ENCODE measurements at regions not wholly inside any gene's neighbourhood (a gene's known extent, or its start where the extent isn't known, plus 50 kb on each side); places are given as distances from the start of the nearest gene placed in this dataset.

DNA sequence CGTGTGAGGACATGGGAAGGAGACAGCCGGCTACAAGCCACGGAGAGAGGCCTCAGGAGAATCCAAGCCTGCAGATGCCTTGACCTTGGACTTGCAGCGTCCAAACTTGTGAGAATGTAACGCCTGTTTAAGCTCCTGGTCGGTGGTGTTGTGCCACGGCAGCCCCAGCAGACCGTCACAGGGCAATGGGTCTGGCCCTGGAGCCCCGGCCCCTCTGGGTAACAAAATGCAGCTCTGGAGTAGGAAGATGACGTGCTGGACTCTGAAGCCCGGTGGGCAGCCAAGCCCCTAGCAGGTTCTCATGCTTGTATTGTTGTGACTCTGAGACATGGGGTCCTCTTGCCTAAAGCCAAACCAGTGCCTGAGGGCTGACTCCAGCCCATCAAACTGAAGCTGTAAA, 174.7 kb downstream of the IRX2 start:
- Histone ChIP-seq H3K9me2 (ENCODE audit: insufficient read depth) (no peaks in the 10 kb centered on the region), H3K9ac (ENCODE audit: low read length) (no peak overlapping the region), H3K27me3 (ENCODE audit: insufficient read depth, low read length) (no peaks in the 10 kb centered on the region), H3K36me3 (ENCODE audit: control insufficient read depth in 1 of 2, insufficient read depth in 2 of 2, low read length in 2 of 2) (no peaks in the 10 kb centered on the region), H3K4me2 (ENCODE audit: low read length) (no peak overlapping the region), H3K4me3 (replicated peaks in 1 of 2; ENCODE audit: low read depth in 1 of 2, low read length in 2 of 2) (no peak overlapping the region), H3K4me1 (ENCODE audit: control insufficient read depth in 1 of 2, insufficient read depth in 2 of 2, low read length in 2 of 2) (no peaks in the 10 kb centered on the region), H3K9me3 (ENCODE audit: control insufficient read depth in 1 of 2, insufficient read depth in 1 of 2, low read depth in 1 of 2, low read length in 2 of 2) (peaks cover 6 to 14% of the 10 kb centered on the region in 2 experiments; a peak in 3 of 4 replicates), H2AFZ (ENCODE audit: low read depth, low read length, poor library complexity, severe bottlenecking) (no peak overlapping the region), H4K20me1 (ENCODE audit: insufficient read depth) (no peaks in the 10 kb centered on the region), H3K27ac (ENCODE audit: low read depth, low read length) (no peak overlapping the region), H3K79me2 (ENCODE audit: insufficient read depth, low read length) (no peaks in the 10 kb centered on the region)
- intact Hi-C loops (cut with micrococcal nuclease) = no loop called here
- DNase-seq (ENCODE audit: low read depth, low spot score) = no peak
- ChIA-PET CTCF (no interaction called here), POLR2A (no interaction called here), RAD21 (ENCODE audit: low non-redundant PET in 1 of 2, low total read pairs in 2 of 2, uncharacterized antibody in 2 of 2, unreplicated experiment in 2 of 2) (no interaction called here)
- no peak for ATAC-seq
- BruUV-seq (replicated peaks) = no TSS peak
- TF ChIP-seq ZBTB33 (IDR thresholded peaks at IDR 0.05; ENCODE audit: extremely low read depth, insufficient replicate concordance, low read length) (no peak), ZFX (IDR thresholded peaks at IDR 0.05) (no peak), POLR2AphosphoS5 (IDR thresholded peaks at IDR 0.05; ENCODE audit: low read depth, low read length) (no peak), SRF (IDR thresholded peaks at IDR 0.05; ENCODE audit: low read depth) (no peak), ZNF274 (IDR thresholded peaks at IDR 0.05; ENCODE audit: low read depth, low read length) (no peak), CEBPB (IDR thresholded peaks at IDR 0.05; ENCODE audit: low read depth) (no peak), FOSL1 (IDR thresholded peaks at IDR 0.05; ENCODE audit: low read depth) (no peak)
- TF ChIP-seq, protein P1, sequence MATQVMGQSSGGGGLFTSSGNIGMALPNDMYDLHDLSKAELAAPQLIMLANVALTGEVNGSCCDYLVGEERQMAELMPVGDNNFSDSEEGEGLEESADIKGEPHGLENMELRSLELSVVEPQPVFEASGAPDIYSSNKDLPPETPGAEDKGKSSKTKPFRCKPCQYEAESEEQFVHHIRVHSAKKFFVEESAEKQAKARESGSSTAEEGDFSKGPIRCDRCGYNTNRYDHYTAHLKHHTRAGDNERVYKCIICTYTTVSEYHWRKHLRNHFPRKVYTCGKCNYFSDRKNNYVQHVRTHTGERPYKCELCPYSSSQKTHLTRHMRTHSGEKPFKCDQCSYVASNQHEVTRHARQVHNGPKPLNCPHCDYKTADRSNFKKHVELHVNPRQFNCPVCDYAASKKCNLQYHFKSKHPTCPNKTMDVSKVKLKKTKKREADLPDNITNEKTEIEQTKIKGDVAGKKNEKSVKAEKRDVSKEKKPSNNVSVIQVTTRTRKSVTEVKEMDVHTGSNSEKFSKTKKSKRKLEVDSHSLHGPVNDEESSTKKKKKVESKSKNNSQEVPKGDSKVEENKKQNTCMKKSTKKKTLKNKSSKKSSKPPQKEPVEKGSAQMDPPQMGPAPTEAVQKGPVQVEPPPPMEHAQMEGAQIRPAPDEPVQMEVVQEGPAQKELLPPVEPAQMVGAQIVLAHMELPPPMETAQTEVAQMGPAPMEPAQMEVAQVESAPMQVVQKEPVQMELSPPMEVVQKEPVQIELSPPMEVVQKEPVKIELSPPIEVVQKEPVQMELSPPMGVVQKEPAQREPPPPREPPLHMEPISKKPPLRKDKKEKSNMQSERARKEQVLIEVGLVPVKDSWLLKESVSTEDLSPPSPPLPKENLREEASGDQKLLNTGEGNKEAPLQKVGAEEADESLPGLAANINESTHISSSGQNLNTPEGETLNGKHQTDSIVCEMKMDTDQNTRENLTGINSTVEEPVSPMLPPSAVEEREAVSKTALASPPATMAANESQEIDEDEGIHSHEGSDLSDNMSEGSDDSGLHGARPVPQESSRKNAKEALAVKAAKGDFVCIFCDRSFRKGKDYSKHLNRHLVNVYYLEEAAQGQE (IDR thresholded peaks at IDR 0.05; ENCODE audit: low read depth) = no peak

All from HCT116 (cell line).